ENCODE measurements at regions not wholly inside any gene's neighbourhood (a gene's known extent, or its start where the extent isn't known, plus 50 kb on each side); places are given as distances from the start of the nearest gene placed in this dataset.
"Not testable (repeated sequence)": the region's sequence is repeated elsewhere in the genome, so short reads cannot be mapped to it uniquely, and the experiment has no call there.

- no peak for DNase-seq (ENCODE audit: low read depth)
Measured at GRCh38 chr2:117514371-117514770, 300.1 kb upstream of the DDX18 start.

- no peak for DNase-seq (ENCODE audit: low read depth)
Measured at GRCh38 chr2:117519238-117519637, 295.3 kb upstream of the DDX18 start.

DNA sequence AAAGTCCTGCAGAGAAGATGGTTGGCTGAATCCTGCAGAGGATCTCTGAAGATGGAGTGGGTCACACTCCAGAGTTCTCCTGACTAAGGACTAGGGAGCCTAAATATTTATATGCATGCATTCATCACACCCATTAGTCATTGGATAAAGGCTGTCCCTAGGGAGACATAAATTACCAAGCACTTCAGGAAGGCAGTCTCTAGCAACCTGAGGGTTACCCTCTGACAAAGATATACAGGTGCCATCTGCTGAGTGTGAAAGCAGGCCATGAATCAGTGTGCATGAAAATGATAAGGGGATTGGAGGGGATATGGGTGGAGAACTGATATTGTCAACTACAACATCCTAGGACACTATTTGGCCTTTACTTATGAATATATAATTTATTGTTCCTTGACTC, 294.8 kb upstream of the DDX18 start:
- DNase-seq (ENCODE audit: low read depth) = no peak

- peak; percentile 11 for DNase-seq (ENCODE audit: low read depth)
Measured at GRCh38 chr2:117523267-117523666, 291.2 kb upstream of the DDX18 start.

- no peak for DNase-seq (ENCODE audit: low read depth)
Measured at GRCh38 chr2:117523711-117524238, 290.7 kb upstream of the DDX18 start.

GRCh38 chr2:117536139-117536538, 278.4 kb upstream of the DDX18 start:
- DNase-seq (ENCODE audit: low read depth) = peak; percentile 10

DNA sequence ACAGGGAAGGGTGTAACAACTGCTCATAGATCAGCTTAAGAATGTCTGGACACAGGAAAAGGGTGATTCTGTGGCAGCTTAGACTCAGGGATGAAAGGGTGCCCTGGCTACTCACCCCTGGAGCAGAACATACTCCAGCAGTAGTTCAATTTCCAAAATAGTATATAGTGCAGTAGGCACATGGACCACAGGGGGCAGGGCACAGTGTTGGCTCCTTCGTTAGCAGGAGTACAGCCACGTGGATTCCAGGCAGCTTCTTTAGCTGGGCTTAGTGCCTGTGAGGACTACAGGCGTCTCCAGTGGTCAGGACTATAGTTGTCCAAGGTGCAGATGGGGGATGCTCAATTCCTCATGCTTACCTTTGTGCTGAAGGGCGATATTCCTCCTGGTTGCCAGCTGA, 277.5 kb upstream of the DDX18 start:
- no peak for DNase-seq (ENCODE audit: low read depth)

DNA sequence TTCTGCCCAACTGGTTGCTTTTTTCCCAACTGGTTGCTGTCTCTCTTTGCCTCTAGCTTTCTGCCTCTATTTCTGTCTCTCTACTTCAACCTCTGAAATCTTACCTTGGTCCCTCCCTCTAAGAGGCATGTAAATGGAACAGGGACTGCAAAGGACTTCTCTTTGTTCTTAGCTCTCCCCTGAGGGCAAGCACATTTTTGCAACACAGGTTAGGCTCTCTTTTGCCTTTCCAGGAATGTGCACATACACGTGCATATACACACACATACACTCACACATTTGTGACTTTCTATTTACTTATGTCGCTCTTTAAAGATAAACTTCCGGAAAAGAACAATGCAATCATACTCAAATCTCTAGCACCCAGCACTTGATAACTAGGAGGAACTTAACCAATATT, 262.6 kb upstream of the DDX18 start:
- DNase-seq (ENCODE audit: low read depth) = no peak

DNA sequence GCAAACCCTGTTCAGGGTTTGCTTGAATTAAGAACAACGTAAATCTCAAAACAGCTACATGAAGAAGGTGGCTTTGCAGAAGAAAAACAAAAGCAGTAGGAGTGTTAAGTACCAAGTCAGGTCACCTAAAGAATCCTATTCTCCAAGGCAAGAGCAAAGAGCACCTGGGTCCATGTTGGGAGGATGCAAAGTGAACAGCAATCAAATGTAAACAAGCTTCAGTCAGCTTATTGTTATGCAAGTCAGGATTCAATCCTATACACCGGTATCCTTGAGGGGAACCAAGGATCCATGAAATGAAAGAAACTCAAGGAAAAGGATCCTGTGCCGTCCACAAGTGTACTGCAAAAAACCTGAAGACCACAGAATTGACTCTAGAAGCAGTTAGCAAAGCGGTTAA, 261.0 kb upstream of the DDX18 start:
- no peak for DNase-seq (ENCODE audit: low read depth)

- no peak for DNase-seq (ENCODE audit: low read depth)
Measured at GRCh38 chr2:117555965-117556364, 258.5 kb upstream of the DDX18 start.

GRCh38 chr2:117557626-117558025, 256.9 kb upstream of the DDX18 start:
- no peak for DNase-seq (ENCODE audit: low read depth)

DNA sequence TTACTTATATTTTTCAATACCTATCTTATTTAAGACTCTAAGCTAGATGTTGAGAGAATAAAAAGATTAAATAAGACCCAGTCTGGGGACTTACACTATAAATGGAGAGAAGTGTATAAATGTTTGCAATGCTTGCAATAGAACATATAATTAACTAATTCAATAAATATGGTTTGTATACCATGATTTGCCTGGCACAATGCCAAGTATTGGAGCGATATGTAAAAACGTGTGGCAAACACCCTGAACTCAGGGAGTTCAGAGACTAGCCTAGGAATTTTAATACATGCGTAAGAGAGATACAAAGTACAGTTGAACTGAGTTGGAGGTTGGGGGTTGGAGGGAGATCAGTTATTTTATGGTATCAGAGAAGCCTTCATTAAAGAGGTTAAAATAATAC, 251.8 kb upstream of the DDX18 start:
- no peak for DNase-seq (ENCODE audit: low read depth)

DNA sequence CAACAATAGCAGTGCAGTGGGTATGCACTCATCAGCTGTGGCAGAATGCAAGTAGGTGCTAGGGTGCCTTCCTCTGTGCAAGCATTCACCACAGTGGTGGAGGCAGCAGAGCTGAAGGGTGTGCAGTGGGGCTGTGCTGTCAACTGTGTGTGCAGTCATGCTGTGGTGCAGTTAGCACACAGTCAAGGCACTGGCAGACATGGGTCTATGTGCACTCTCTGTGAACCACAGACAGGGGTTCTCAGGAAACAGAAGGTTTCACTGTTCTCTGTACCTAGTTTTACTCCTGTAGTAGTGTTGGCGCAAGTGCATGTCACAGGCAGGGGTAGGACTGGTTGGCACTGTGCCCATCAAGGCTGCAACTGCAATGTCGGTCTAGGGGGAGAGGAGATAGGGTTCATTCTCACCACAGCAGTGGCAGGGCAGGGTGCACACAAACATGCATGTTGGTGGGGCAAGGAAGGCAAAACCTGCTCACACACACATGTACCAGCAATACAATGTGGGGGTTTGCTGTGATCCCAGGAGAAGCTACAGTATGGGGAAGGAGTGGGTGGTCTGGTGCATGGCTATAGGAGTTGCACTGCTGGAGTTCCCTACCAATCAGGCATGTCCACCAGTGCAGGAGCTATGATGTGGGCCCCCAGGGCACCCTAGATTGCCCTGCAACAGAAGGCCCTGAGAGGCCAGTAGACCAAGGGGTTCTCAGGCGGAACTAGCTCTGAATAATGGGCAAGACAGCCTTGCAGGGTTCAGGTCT, 242.7 kb upstream of the DDX18 start:
- DNase-seq (ENCODE audit: low read depth) = no peak

GRCh38 chr2:117587310-117587709, 227.2 kb upstream of the DDX18 start:
- DNase-seq (ENCODE audit: low read depth) = no peak

GRCh38 chr2:117603060-117603459, 211.4 kb upstream of the DDX18 start:
- DNase-seq (ENCODE audit: low read depth) = no peak

DNA sequence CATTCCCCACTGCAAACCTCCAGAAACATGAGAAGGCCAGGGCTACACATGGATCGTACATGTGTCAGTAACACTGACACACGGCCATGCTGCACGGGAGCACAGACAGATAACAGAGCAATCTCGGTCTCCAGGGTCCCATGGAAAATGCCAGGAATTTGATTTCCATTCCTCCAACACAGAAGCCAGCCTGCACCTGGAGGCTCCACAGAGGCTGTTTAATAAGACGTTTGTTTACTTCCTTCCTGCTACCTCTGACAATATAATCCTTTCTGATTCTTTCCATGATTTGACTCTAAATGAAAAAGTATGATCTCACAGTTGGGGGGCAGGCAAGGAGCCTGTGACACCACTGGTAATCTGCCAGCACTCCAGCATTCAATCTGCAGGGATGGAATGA, 210.9 kb upstream of the DDX18 start:
- DNase-seq (ENCODE audit: low read depth) = no peak

DNA sequence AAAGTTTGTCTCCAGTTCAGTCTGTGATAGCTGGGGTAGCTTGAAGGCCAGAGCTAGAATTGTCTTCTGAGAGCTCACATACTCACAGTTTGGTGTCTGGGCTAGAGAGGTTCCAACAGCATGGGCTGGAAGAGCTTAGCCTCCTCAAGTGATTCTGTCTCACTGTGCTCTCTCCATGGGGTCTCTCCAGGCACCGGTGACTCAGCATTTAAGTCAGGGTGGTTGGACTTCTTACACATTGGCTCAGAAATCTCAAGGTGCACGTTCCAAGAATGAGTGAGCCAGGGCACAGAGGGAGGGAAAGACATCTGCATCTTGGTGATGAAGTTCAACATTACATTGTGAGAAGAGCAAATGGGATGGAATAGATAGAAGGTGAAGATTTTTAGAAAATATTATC, 207.3 kb upstream of the DDX18 start:
- no peak for DNase-seq (ENCODE audit: low read depth)

DNA sequence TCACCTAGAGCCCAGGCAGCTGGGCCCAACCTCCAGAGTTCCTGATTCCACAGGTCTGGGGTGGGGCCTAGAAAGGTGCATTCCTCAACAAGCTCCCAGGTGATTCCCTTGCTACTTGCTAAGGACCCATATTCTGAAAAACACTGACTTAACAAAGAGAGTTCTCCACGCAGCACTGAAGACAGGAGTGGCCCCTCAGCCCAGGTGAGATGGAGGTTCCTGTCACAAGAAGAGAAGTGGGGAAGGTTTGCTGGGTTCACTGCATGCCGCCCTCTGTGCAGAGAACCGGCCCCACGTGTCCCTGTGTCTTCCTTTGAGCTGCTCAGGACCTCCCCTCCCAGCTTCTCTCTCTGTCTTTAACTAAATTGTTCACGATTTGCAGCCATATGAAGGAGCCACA, 201.4 kb upstream of the DDX18 start:
- DNase-seq (ENCODE audit: low read depth) = no peak

DNA sequence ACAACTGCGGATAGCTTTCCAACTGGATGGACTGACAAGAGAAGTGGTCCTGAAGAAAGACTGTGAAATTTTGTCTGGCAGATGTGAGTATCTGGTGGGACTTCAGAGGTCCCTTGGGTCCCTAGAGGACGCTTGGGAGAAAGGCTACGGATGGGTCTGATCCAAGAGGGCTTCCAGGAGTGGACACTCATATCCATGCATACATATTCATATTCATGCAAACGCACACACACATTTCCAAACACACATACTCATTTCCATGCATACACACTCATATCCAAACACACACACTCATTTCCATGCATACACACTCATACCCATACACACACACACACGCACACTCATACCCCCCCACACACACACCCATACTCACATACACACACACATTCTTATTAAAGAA, 200.2 kb upstream of the DDX18 start:
- DNase-seq (ENCODE audit: low read depth) = no peak

DNA sequence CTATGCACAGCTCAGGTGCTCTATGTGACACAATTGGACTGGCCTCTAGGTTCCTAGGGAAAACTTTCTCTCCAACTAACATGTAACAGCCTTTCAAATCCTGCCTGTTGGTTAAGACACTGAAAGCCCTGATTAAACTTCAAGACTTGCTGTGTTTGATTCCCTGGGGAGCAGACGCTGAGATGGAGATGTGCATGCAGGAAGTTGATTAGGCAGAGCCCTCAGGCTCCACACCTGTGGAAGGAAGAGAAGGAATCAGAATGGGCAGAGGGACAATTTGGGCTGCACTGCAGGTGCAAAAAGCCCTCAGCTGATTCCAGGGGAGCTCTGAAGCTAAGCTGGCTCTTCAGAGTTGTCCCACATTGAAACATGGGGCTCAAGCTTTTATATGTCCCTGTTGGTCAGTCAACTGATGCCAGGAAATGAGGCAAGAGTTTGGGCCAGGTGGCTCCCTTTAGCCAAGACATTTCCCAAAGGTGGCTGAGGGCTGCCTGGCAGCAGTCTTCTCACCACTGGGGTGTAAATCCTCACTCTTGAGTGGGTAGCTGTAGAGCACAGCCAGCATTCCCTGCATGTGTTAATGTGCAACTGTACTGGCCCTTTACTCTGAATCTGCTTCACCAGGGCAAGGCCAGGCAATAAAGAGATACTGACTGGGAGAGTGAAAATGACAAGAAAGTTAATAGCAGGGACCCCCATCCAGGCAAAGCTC, 199.5 kb upstream of the DDX18 start:
- DNase-seq (ENCODE audit: low read depth) = no peak

DNA sequence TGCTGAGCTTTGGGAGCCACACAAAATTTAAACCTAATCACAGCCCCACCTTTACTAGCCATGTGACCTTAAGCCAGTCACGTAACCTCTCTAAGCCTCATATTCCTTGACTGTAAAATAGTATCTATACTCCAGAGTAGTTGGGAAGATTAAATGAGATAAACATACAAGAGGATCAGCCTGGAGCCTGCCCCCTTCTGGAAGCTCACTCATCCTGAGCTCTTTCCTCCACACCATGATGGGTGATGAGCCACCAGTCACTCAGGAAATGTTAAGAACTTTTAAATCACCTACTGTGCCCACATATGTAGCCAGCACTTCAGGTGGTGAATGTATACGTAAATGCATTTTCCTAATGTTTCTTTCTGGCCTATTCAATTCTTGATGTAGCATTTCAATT, 195.9 kb upstream of the DDX18 start:
- DNase-seq (ENCODE audit: low read depth) = no peak

DNA sequence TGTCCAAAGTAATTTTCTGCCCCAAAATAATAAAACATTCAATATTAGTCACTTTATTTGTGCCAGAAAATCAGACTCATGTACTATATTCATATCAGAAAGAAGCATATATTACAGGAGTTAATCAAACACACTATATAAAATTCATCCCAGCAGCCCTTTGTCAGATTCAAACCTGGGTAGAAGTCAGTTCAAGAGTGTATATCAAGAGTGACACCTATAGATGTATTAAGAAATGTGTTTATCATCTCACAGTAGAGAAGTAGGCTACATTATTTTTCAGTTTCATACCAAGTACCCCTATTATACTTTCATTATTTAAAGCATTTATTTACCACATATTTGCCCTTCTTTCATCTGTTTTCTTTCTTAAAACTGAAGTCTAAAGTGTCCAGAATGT, 193.2 kb upstream of the DDX18 start:
- no peak for DNase-seq (ENCODE audit: low read depth)

GRCh38 chr2:117623175-117623574, 191.3 kb upstream of the DDX18 start:
- not testable (repeated sequence) for DNase-seq (ENCODE audit: low read depth)
